PC-3 (cell line): ENCODE measurements at regions not wholly inside any gene's neighbourhood (a gene's known extent, or its start where the extent isn't known, plus 50 kb on each side); places are given as distances from the start of the nearest gene placed in this dataset.
A peak's percentile ranks its signal among the peaks of the same experiment; 100 is the strongest.

Experiments
- ATAC-seq: fragments of 200-7000 bp; cut with Tn5 transposase; 2 replicates; pipeline ENCODE4 v1.9.1; 2020; ENCODE audit warnings: mild to moderate bottlenecking, moderate library complexity
- BruUV-seq: library from RNA; stranded (reverse); fragments of 400-500 nt; replicated peaks from 2 replicates; lab custom pipeline; 2021; lab: Mats Ljungman, UMichigan
- CTCF ChIA-PET: fragments of 300-600 bp; sonication (Branson Sonifier 250); formaldehyde crosslinking; loops from one replicate; lab custom pipeline; 2022; ENCODE audit warnings: antibody characterized with exemption; lab: Charles Lee
- POLR2A ChIA-PET: fragments of 300-600 bp; sonication (Branson Sonifier 250); formaldehyde crosslinking; loops from one replicate; lab custom pipeline; 2022; ENCODE audit warnings: antibody characterized with exemption; ENCODE audit not compliant: unreplicated experiment; lab: Charles Lee
- DNase-seq: peaks from one replicate; pipeline ENCODE4 v3.0.0-alpha.2; 2015
- H2AFZ ChIP-seq: fragments of 300-600 bp; sonication (generic); 2 replicates; pipeline ENCODE4 v1.6.0; 2016; ENCODE audit warnings: antibody characterized with exemption, low read length
- H3F3A ChIP-seq: fragments of 300-600 bp; sonication (generic); one replicate; pipeline ENCODE4 v1.6.0; 2017; ENCODE audit warnings: antibody characterized with exemption, low read length, control low read depth, mild to moderate bottlenecking; ENCODE audit not compliant: unreplicated experiment
- H3K27ac ChIP-seq: fragments of 300-600 bp; sonication (generic); 2 replicates; pipeline ENCODE4 v1.5.1; 2016; ENCODE audit warnings: mild to moderate bottlenecking, low read length
- H3K27me3 ChIP-seq: fragments of 300-600 bp; sonication (generic); 2 replicates; pipeline ENCODE4 v1.6.1; 2016; ENCODE audit warnings: low read length, mixed read lengths
- H3K36me3 ChIP-seq: fragments of 300-600 bp; sonication (generic); 2 replicates; pipeline ENCODE4 v1.6.1; 2016; ENCODE audit warnings: low read depth, mixed run types, low read length, mixed read lengths
- H3K4me1 ChIP-seq: fragments of 300-600 bp; sonication (generic); 2 replicates; pipeline ENCODE4 v1.5.1; 2016; ENCODE audit warnings: low read length; ENCODE audit not compliant: insufficient read depth
- H3K4me2 ChIP-seq: fragments of 300-600 bp; sonication (generic); 2 replicates; pipeline ENCODE4 v1.6.0; 2016; ENCODE audit warnings: low read length
- H3K4me3 ChIP-seq: fragments of 300-600 bp; sonication (generic); 2 replicates; pipeline ENCODE4 v1.5.1; 2016; ENCODE audit warnings: mild to moderate bottlenecking, low read length, mixed read lengths
- H3K79me2 ChIP-seq: fragments of 300-600 bp; sonication (generic); 2 replicates; pipeline ENCODE4 v1.6.1; 2017; ENCODE audit warnings: low read length, mixed read lengths
- H3K9ac ChIP-seq: fragments of 300-600 bp; sonication (generic); 2 replicates; pipeline ENCODE4 v1.6.0; 2016; ENCODE audit warnings: mild to moderate bottlenecking, low read length
- H3K9me2 ChIP-seq: fragments of 300-600 bp; sonication (generic); replicated peaks from 2 replicates; pipeline ENCODE4 v1.6.1; 2016; ENCODE audit warnings: mixed run types, low read length, mixed read lengths
- H3K9me3 ChIP-seq: fragments of 300-600 bp; sonication (generic); 2 replicates; pipeline ENCODE4 v1.6.1; 2016; ENCODE audit warnings: low read length, mixed read lengths
- H4K20me1 ChIP-seq: fragments of 300-600 bp; sonication (generic); 2 replicates; pipeline ENCODE4 v1.6.1; 2016; ENCODE audit warnings: low read length, mixed read lengths
- CTCF ChIP-seq: fragments of 300-600 bp; sonication (generic); conservative IDR thresholded peaks from 2 replicates; pipeline ENCODE4 v1.5.1; 2017; ENCODE audit warnings: antibody characterized with exemption, low read depth, mild to moderate bottlenecking, low read length
- EZH2 ChIP-seq: fragments of 300-600 bp; sonication (generic); IDR thresholded peaks from one replicate; pipeline ENCODE4 v1.6.1; 2017; ENCODE audit warnings: antibody characterized with exemption, mild to moderate bottlenecking, low read length; ENCODE audit not compliant: unreplicated experiment
- EZH2phosphoT487 ChIP-seq: fragments of 300-600 bp; sonication (generic); IDR thresholded peaks from 2 replicates; pipeline ENCODE4 v1.6.1; 2018; ENCODE audit warnings: mild to moderate bottlenecking, antibody characterized with exemption, low read length, borderline replicate concordance
- intact Hi-C: fragments of 100-400 bp; cut with micrococcal nuclease; formaldehyde crosslinking; loops from 2 replicates; pipeline ENCODE4 v1.9.0; 2023

GRCh38 chr14:97055355-97055754 lies 258.2 kb downstream of the VRK1 start:
- H3K4me1 ChIP-seq, result no peaks in the 10 kb centered on the region
- no TSS peak for BruUV-seq
- POLR2A ChIA-PET, result no interaction called here
- H4K20me1 ChIP-seq, result no peaks in the 10 kb centered on the region
- DNase-seq (no peak), ATAC-seq (no peak)
- no peaks in the 10 kb centered on the region; the same call in 1 of the 2 replicates for H3K36me3 ChIP-seq
- TF ChIP-seq EZH2phosphoT487 (no peak), CTCF (no peak), EZH2 (no peak)
- H3F3A ChIP-seq, result no peaks in the 10 kb centered on the region
- no peaks in the 10 kb centered on the region for H3K27me3 ChIP-seq
- H3K27ac ChIP-seq, result no peak overlapping the region
- H3K9me2 ChIP-seq, result no peaks in the 10 kb centered on the region
- no peaks in the 10 kb centered on the region for H3K9me3 ChIP-seq
- no peak overlapping the region for H3K4me2 ChIP-seq
- H3K9ac ChIP-seq, result no peak overlapping the region
- H3K79me2 ChIP-seq, result no peaks in the 10 kb centered on the region
- H2AFZ ChIP-seq, result no peak overlapping the region
- intact Hi-C loops, result no loop called here
- no peak overlapping the region for H3K4me3 ChIP-seq
- CTCF ChIA-PET, result interaction anchor here (0.6 kb wide), 1 partner anchor 248 kb away, joined by 3 read pairs; no protein-coding TSS in a partner anchor

DNA sequence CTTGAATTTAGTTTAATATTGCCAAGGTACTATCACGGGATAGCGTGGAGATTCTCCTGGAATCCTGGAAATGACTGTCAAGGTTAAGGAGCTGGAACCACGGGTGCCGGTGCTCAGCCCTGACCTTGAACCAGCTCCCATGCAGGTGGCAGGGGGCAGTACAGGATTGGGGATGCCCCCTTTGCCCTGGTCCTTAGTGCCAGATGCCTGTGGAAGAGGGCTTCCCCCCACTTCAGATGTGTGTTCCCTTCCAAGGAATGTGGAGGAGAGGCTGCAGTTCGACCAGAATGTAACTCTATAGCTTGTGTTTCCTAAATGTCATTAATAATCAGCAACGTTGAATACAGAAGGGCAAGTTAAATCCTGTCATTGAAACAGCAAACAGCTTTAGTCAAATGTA lies 258.9 kb downstream of the VRK1 start:
- no peaks in the 10 kb centered on the region for H3K9me3 ChIP-seq
- H3K9me2 ChIP-seq, result no peaks in the 10 kb centered on the region
- no peak for TF ChIP-seq EZH2
- no peak for TF ChIP-seq EZH2phosphoT487
- peak; percentile 30; the same call in 1 of the 2 replicates for TF ChIP-seq CTCF
- H3K9ac ChIP-seq, result no peak overlapping the region
- H2AFZ ChIP-seq, result no peak overlapping the region
- ATAC-seq (peak; percentile 42), DNase-seq (peak; percentile 6)
- no peaks in the 10 kb centered on the region for H4K20me1 ChIP-seq
- H3K36me3 ChIP-seq, result no peaks in the 10 kb centered on the region; the same call in 1 of the 2 replicates
- no peaks in the 10 kb centered on the region for H3K27me3 ChIP-seq
- BruUV-seq, result no TSS peak
- intact Hi-C loops, result no loop called here
- CTCF ChIA-PET, result no interaction called here
- POLR2A ChIA-PET, result no interaction called here
- H3K79me2 ChIP-seq, result no peaks in the 10 kb centered on the region
- no peaks in the 10 kb centered on the region for H3K4me1 ChIP-seq
- H3K4me2 ChIP-seq, result no peak overlapping the region
- H3K27ac ChIP-seq, result no peak overlapping the region
- H3F3A ChIP-seq, result no peaks in the 10 kb centered on the region
- no peak overlapping the region for H3K4me3 ChIP-seq

DNA sequence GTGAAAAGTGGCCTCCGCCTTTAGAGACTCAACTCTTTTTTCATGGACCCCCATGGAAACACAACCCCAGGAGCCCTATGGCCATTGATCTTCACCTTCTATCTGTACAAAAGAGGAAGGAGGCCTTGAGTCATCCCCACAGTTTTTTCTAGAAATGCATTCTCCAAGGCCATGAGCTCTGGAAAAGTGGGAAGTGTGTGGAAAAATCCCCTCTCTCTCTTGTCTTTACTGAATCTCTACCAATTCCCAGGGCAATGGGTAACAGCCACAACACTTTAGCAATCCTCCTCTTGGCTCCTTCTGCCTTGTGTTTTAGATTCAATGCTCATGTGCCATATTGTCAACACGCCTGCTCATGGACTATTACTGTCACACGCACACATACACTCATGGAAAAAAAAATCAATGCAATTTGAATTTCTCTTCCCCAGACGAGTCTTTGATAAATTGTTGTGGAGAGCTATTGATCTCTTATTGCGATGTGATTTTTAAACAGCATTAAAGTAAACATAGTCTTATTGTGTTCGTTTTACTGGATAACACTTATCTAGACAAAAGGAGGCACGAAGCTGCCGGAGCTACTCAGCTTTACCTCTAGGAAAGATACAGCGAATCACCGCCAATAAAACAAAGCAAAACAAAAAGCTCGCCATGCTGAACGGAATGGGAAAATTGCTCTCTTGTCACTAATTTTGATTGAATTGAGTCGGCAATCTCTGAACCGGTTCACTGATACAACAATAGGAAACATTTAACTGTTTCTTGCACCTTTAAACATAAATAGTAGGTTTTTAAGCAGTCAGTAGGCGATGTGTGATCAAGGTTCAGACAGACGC lies 260.3 kb downstream of the VRK1 start:
- intact Hi-C loops, result no loop called here
- Histone ChIP-seq H3K9me3 (no peaks in the 10 kb centered on the region), H2AFZ (no peak overlapping the region), H3K4me1 (0 out of 2 replicates have a peak, but pooled peaks cover 3% of the 10 kb centered on the region), H3K27ac (no peak overlapping the region), H3F3A (no peaks in the 10 kb centered on the region), H4K20me1 (no peaks in the 10 kb centered on the region), H3K4me3 (no peak overlapping the region), H3K4me2 (no peak overlapping the region), H3K9ac (no peak overlapping the region), H3K9me2 (no peaks in the 10 kb centered on the region), H3K27me3 (no peaks in the 10 kb centered on the region), H3K79me2 (no peaks in the 10 kb centered on the region), H3K36me3 (no peaks in the 10 kb centered on the region; the same call in 1 of the 2 replicates)
- TF ChIP-seq EZH2phosphoT487, result no peak
- no peak for TF ChIP-seq CTCF
- TF ChIP-seq EZH2, result no peak
- CTCF ChIA-PET, result no interaction called here
- no peak for ATAC-seq
- POLR2A ChIA-PET, result no interaction called here
- no peak for DNase-seq
- no TSS peak for BruUV-seq
